Occipital lobe (tissue), 1 donor: ENCODE measurements at regions not wholly inside any gene's neighbourhood (a gene's known extent, or its start where the extent isn't known, plus 50 kb on each side); places are given as distances from the start of the nearest gene placed in this dataset.

Experiments used
- DNase-seq: peaks from one replicate; lab custom pipeline; 2025; lab: John Stamatoyannopoulos, UW

GRCh38 chr2:128449226-128450061, 130.8 kb upstream of the HS6ST1 start:
- DNase-seq, result no peak

DNA sequence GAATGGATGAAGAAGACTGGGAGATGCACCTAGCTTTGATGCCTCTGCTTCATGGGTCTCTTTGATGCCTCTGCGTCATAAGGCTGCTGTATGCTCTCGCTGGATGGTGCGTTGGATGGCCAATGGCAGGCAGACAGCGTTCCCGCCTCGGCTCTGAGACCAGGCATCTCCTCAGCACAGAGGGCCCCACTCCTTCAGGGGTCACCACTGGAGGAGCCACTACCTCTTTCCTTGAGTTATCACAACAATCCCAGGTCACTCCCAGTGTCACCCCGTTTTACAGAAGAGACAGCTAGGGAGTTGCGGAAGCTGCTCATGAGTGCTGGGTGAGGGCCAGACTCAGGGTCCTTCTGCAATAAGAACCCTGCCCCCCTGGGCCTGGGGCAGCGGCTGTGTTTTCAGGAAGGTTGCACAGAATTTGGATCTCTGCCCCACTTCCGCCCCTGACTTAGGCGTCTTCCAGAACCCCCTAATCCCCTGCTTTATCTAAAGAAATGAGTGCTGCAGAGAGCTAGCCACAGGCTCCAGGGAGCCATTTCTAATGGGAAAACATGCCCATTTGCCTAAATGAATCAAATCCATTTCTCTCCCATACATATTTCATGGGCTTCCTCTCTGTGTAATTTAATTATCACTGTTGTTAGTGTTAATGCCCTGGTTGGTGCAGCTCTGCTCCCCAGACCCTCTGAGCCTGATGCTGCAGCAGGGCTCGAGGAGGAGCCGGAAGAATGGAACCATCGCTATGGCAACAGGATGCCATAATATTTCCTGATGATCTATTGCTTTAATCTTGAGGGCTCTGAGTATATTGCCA, 131.8 kb upstream of the HS6ST1 start:
- DNase-seq, result no peak

- no peak for DNase-seq
These were observed 132.7 kb upstream of the HS6ST1 start for GRCh38 chr2:128451084-128452023.

GRCh38 chr2:128452024-128452411, 133.3 kb upstream of the HS6ST1 start:
- DNase-seq, result no peak

DNA sequence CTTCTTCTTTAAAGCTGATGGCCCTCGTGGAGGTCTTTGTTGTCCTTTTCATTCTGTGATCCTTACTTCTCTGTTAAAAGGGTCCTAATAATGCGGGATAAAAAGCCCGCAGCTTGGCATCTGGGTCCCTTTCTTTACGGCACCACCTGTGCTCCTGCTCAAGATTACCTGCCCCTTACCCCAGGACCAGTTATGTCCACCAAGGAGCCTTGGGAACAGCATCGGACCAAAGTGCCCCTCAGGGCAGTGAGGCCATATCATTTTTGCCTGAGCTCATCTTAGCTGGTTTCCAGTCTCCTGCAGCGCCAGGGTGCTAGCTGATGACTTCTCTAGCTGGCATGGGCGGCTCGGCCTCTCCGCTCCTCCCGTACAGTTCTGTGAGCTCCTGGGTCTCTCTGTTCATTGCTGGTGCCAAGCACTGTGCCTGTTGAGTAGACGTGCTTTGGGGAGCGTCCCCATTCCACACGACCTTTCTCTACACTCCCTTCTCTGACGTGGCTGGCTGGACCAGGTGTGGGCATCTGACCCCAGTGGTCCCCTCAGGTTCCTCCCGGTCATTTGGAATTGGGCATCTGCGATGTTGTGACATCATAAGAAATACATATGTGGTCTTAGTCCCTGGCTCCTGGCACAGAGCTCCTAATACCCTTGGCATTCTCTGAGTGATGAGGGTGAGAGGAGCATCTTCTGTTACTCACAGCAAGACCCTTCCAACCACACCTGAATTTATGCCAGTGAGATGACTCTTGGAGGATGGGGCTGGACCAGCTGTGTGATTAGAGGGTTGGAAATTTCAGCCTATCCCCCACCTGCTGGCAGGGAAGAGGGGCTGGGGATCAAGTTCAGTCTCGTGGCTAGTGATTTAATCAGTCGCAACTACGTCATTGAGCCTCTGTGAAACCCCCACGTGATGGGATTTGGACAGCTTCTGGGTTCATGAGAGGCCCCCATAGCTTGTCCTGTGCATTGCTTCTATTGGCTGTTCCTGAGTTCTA, 134.2 kb upstream of the HS6ST1 start:
- DNase-seq, result no peak

DNA sequence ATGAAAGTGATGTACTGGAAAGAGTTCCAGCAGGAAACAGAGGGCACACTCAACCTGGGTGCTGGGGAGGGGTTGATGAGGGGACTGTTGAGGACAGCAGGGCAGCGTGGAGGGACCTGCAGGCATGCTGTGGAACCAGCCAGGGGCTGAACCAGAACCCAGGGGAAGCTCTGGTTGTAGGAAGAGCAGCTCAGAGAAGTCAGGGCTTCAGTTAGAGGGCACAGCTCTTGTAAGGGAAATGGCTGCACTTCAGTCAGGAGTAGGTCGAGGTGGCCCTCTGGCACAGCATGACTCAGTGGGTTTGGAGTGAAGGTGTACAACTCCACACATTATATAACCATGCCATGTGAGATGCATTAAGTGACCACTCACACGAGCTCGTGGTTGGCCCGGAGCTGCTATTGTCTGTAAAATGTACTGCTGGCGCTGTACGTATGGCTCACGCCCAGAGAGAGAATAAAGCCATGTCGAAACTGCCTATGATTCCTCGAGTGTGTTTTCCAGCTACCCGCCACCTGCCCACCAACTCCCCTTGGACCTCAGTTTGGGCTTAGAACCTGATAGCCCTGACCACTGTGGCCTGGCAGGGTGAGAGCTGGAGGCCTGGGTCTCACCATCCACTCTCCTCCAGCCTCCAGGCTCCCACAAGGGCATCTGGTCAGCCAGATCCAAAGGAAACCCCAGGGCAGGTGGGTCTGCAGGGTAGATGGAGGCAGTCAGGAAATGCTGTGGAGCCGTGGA, 136.5 kb upstream of the HS6ST1 start:
- no peak for DNase-seq

GRCh38 chr2:128455721-128456050, 137.0 kb upstream of the HS6ST1 start:
- no peak for DNase-seq

GRCh38 chr2:128456281-128456680, 137.6 kb upstream of the HS6ST1 start:
- no peak for DNase-seq

DNA sequence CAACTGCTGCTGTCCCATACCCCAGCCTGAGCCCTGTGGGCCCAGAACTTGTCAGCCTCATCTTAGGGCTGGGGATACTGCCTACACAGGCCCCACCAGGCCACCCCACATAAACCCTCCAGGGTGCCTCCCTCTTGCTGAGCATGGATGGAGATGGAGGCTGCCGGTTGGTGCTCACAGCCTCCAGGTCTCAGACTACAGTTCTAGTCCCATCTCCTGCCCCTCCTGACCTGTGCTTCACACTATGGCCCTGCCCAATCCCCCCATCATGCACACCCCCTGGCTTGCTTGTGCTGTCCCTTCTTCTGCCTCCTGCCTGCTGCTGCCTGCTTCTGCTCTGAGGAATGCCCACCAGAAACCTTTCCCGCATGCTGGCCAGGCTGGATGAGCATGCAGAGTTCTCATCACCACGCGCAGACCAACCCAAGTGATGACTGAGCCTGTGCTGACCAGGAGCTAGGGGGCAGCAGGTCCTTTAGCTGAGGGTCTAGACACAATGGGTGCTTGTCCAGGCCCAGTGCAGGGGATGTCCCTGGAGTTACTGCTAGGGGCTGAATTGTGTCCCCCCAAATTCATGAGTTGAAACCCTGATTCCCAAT, 138.4 kb upstream of the HS6ST1 start:
- DNase-seq, result no peak

DNA sequence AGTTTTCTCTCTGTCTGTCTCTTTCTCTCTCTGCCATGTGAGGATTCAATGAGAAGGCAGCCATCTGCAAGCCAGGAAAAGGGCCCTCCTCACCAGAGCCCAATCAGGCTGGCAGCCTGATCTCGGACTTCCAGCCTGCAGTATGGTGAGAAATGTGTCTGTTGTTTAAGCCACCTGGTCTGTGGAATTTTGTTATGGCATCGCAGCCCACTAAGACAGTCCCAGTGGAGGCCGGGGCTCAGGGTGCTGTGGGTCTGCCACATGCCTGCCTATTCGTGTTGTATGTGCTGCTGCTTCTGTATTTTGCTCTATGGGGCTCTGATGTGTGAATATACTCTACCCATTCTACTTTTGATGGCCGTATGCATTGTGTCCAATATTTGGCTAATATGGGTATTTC, 139.0 kb upstream of the HS6ST1 start:
- no peak for DNase-seq

DNA sequence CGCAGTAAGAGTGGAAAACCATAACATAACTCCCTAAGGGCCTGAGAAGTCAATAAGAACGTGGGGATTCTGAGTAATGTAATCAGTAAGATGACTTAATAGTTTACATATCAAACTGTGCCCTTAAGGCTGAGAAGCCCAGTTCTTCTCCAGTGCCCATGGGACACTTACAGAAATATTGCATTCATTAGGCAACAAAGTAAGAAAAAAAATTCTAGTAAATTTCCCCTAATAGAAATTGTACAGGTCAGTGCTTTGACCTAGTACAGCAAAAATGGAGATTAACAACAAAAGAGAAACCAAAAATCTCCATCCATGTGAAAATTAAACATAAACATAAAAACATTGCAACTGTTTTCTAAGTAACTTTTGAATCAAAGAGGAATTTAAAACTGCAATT, 139.8 kb upstream of the HS6ST1 start:
- no peak for DNase-seq

GRCh38 chr2:128464456-128464855, 145.8 kb upstream of the HS6ST1 start:
- no peak for DNase-seq

- DNase-seq, result no peak
These were observed 146.8 kb upstream of the HS6ST1 start for GRCh38 chr2:128465246-128466170.

DNA sequence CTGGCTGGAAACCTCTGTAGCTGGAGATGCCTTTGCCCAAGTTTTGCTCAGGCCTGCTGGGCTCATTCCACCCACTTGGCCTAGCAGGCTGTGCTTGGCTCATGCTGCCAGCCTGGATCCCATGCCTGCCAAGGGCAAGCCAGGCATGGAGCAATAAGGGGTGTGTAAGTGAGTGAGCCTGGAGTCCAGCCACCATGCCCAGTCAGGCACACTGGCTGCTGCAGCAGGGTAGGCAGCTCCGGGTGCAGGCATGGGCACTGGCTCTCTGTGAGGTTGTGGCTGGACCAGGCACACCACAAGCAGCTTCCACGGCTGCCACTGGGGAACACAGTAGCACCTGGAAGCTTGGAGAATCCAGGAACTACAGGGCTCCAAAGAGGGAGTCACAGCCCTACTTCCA, 147.7 kb upstream of the HS6ST1 start:
- DNase-seq, result peak; percentile 27

- no peak for DNase-seq
These were observed 148.1 kb upstream of the HS6ST1 start for GRCh38 chr2:128466776-128467175.

DNA sequence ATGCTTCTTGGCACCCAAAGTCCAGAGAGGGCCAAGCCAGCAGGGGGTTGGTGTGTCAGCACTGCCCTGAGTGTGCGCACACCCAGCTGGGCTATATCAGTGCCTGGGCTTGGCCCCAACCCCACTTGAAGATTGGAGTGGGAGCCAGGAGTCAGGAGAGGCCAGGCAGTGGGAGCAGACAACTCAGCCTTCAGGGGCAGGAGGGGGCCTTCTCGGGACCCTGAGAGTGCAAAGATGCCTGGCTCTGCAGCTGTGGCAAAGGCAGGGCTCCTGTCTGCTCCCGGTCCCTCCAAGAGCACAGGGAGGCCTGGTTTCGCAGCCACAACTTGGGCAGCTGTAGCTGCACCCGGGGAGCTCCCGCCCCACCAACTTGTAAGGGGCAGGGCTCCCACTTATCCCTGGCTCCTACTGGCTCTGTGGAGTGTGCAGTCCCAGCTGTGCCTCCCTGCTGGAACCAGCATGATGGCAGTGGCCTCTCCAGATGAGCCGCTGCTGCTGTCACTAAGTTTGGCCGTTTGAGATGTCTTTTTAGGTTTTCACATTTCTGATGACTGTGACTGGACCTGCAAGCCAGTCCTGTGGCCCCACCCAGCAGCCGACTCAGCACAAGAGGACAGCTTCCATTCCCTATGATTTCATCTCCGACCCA, 148.8 kb upstream of the HS6ST1 start:
- no peak for DNase-seq

GRCh38 chr2:128468186-128468920, 149.7 kb upstream of the HS6ST1 start:
- DNase-seq, result no peak
